Thymus (tissue), 11 donors: ENCODE measurements at regions not wholly inside any gene's neighbourhood (a gene's known extent, or its start where the extent isn't known, plus 50 kb on each side); places are given as distances from the start of the nearest gene placed in this dataset.
A peak's percentile ranks its signal among the peaks of the same experiment; 100 is the strongest.
"Not testable (repeated sequence)": the region's sequence is repeated elsewhere in the genome, so short reads cannot be mapped to it uniquely, and the experiment has no call there.

Source experiments
- DNase-seq, 9 donors: peaks; one replicate each; pipeline ENCODE4 v3.0.0-alpha.2; 2013; ENCODE audit warnings: low spot score in 9 of 9, low read depth in 6 of 9, missing footprints in 1 of 9
- H3K27ac ChIP-seq, 2 donors: one replicate each; pipeline ENCODE4 v1.5.1; 2013; ENCODE audit warnings: control low read depth in 1 of 2, low read depth in 1 of 2, low read length in 1 of 2, mild to moderate bottlenecking in 1 of 2, moderate library complexity in 1 of 2
- H3K27me3 ChIP-seq, 2 donors: one replicate each; pipeline ENCODE4 v1.5.1; 2013; ENCODE audit warnings: low read length in 1 of 2; ENCODE audit not compliant: control insufficient read depth in 2 of 2, insufficient read depth in 1 of 2
- H3K36me3 ChIP-seq, 2 donors: one replicate each; pipeline ENCODE4 v1.5.1; 2013; ENCODE audit warnings: low read length in 1 of 2, mild to moderate bottlenecking in 1 of 2, moderate library complexity in 1 of 2; ENCODE audit not compliant: control insufficient read depth in 2 of 2, insufficient read depth in 2 of 2
- H3K4me1 ChIP-seq, 2 donors: one replicate each; pipeline ENCODE4 v1.5.1; 2013; ENCODE audit warnings: low read length in 2 of 2; ENCODE audit not compliant: control insufficient read depth in 2 of 2, insufficient read depth in 2 of 2
- H3K4me3 ChIP-seq, 2 donors: one replicate each; pipeline ENCODE4 v1.5.1; 2013; ENCODE audit warnings: low read length in 2 of 2, control low read depth in 1 of 2, mild to moderate bottlenecking in 1 of 2
- H3K9me3 ChIP-seq, 2 donors: one replicate each; pipeline ENCODE4 v1.5.1; 2013; ENCODE audit warnings: low read length in 1 of 2, mild to moderate bottlenecking in 1 of 2; ENCODE audit not compliant: control insufficient read depth in 2 of 2, insufficient read depth in 1 of 2
- WGBS: extraction: QIAGEN DNeasy Blood & Tissue Kit; methylation state at CpG from one replicate; pipeline ENCODE4 v1.1.7; 2013; 5-methylcytosine and 5-hydroxymethylcytosine counted together
- donor health status: healthy.

GRCh38 chr12:56872366-56872765, 61.8 kb downstream of the SDR9C7 start:
- no peak for DNase-seq
- no peaks in the 10 kb centered on the region for H3K36me3 ChIP-seq
- no peaks in the 10 kb centered on the region for H3K4me1 ChIP-seq
- H3K27me3 ChIP-seq: no peaks in the 10 kb centered on the region
- no peak overlapping the region for H3K4me3 ChIP-seq
- H3K27ac ChIP-seq: no peak overlapping the region
- H3K9me3 ChIP-seq: no peaks in the 10 kb centered on the region

DNA sequence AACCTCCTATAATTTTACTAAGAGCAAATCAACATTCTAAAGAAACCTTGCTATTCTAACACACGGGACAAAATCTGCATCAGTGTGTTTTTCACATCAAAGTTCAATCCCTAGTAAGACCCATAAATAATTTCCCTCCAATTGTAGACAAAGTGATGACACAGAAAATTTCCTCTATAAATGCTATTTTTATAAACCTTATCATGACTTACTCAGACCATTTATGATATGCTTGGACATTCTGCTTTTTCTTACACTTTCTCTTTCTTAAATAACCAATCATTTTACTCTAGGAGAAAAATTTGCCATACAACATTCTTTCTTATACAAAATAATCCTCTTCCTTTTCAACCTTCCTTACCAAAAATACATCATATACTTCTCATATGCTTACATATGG, 67.0 kb downstream of the SDR9C7 start:
- H3K9me3 ChIP-seq: peaks cover 1 to 20% of the 10 kb centered on the region in 2 donors
- no peak overlapping the region for H3K4me3 ChIP-seq
- no peaks in the 10 kb centered on the region for H3K36me3 ChIP-seq
- DNase-seq: no peak
- H3K27ac ChIP-seq: no peak overlapping the region
- 57% methylated on average over 1 of the region's 1 CpG for WGBS
- no peaks in the 10 kb centered on the region for H3K4me1 ChIP-seq
- H3K27me3 ChIP-seq: no peaks in the 10 kb centered on the region

DNA sequence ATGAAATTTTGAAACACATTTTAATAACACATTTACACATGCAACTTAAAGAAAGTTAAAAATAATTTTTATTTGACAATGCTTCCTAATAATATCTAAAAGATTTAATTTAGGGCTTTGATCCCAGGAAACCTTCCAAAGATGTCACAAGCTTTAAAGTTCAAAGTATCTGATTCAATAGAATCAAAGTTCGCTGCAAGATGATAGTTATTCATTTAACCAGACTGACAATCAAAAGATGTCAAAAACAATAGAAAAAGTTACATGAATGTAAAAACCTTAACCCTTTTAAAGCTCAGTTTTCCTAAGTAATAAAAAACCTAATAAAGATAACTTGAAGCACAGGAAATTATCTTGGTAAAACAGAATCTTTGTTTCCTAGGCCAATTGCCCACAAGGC, 67.7 kb downstream of the SDR9C7 start:
- H3K27ac ChIP-seq: no peak overlapping the region
- no peaks in the 10 kb centered on the region for H3K36me3 ChIP-seq
- 41% methylated on average over 1 of the region's 1 CpG for WGBS
- H3K4me3 ChIP-seq: no peak overlapping the region
- peaks cover 1 to 20% of the 10 kb centered on the region in 2 donors for H3K9me3 ChIP-seq
- no peak for DNase-seq
- H3K4me1 ChIP-seq: no peaks in the 10 kb centered on the region
- H3K27me3 ChIP-seq: no peaks in the 10 kb centered on the region

DNA sequence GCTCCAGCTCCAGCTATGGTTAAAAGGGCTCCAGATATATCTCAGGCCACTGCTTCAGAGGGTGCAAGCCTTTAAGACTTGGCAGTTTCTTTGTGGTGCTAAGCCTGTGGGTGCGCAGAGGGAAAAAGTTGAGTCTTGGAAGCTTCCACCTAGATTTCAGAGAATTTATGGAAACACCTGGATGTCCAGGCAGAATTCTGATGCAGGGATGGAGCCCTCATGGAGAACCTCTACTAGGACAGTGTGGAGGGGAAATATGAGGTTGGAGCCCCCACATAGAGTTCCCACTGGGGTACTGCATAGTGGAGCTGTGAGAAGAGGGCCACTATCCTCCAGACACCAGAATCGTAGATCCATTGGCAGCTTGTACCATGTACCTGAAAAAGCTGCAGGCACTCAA, 69.9 kb downstream of the SDR9C7 start:
- Histone ChIP-seq H3K27ac (no peak overlapping the region), H3K9me3 (peaks cover 1 to 20% of the 10 kb centered on the region in 2 donors), H3K27me3 (no peaks in the 10 kb centered on the region), H3K4me1 (no peaks in the 10 kb centered on the region), H3K36me3 (no peaks in the 10 kb centered on the region), H3K4me3 (no peak overlapping the region)
- no peak for DNase-seq
- 75% methylated on average over 2 of the region's 2 CpGs for WGBS

DNA sequence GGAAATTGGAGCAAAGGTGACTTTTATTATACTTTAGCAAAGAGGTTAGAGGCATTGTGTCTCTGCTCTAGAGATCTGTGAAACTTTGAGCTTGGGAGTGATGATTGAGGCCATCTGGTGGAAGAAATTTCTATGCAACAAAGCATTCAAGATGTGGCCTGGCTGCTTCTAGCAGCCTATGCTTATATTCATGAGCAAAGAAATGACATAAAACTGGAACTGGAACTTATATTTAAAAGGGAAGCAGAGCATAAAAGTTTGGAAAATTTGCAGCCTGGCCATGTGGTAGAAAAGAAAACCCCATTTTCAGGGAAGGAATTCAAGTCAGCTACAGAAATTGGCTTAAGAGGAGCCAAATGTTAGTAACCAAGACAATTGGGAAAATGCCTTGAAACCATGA, 70.4 kb downstream of the SDR9C7 start:
- Histone ChIP-seq H3K36me3 (no peaks in the 10 kb centered on the region), H3K27me3 (no peaks in the 10 kb centered on the region), H3K27ac (no peak overlapping the region), H3K9me3 (peaks cover 1 to 20% of the 10 kb centered on the region in 2 donors), H3K4me3 (no peak overlapping the region), H3K4me1 (no peaks in the 10 kb centered on the region)
- no peak for DNase-seq

DNA sequence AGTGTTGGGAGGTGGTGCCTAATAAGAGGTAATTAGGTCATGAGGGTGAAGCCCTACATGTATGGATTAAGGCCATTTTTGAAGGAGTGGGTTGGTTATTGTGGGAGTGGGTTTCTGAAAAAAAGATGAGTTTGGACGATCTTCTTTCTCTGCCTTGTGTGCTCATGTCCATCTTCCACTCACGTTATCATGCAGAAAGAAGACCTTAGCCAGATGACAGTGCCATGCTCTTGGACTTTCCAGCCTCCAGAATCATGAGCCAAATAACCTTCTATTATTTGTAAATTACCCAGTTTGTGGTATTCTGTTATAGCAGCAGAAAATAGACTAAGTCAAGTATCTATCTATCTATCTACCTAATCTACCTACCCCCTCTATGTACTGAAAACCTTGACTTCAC, 71.9 kb downstream of the SDR9C7 start:
- Histone ChIP-seq H3K9me3 (peaks cover 1 to 20% of the 10 kb centered on the region in 2 donors), H3K36me3 (no peaks in the 10 kb centered on the region), H3K4me1 (no peaks in the 10 kb centered on the region), H3K27ac (no peak overlapping the region), H3K27me3 (no peaks in the 10 kb centered on the region), H3K4me3 (no peak overlapping the region)
- WGBS: 76% methylated on average over 2 of the region's 2 CpGs
- no peak for DNase-seq

DNA sequence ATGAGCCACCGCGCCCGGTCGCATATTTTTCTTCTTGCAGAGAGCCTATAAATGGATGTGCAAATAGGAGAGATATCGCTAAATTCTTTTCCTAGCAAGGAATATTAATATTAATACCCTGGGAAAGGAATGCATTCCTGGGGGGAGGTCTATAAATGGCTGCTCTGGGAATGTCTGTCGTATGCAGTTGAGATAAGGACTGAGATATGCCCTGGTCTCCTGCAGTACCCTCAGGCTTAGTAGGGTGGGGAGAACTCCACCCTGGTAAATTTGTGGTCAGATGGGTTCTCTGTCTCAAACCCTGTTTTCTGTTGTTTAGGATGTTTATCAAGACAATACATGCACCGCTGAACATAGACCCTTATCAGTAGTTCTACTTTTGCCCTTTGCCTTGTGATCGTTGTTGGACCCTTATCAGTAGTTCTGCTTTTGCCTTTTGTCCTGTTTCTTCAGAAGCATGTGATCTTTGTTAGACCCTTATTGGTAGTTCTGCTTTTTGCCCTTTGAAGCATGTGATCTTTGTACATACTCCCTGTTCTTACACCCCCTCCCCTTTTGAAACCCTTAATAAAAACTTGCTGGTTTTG, 80.7 kb downstream of the SDR9C7 start:
- not testable (repeated sequence) for H3K27ac ChIP-seq, H3K27me3 ChIP-seq, H3K4me1 ChIP-seq, DNase-seq, H3K4me3 ChIP-seq, H3K9me3 ChIP-seq, H3K36me3 ChIP-seq
- WGBS: 81% methylated on average over 8 of the region's 8 CpGs

DNA sequence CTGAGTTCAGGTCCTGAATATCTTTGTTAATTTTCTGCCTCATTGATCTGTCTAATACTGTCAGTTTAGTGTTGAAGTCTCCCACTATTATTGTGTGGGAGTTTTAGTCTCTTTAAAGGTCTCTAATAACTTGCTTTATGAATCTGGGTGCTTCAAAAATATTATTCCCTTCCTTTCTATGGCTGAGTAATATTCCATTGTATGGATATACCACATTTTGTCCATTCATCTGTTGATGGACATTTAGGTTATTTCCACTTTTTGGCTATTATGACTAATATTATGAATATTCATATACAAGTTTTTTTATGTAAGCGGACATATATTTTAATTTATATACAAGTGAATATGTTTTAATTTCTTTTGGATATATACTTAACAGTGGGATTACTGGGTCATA, 82.7 kb downstream of the SDR9C7 start:
- H3K4me3 ChIP-seq: no peak overlapping the region
- H3K36me3 ChIP-seq: no peaks in the 10 kb centered on the region
- H3K27me3 ChIP-seq: no peaks in the 10 kb centered on the region
- no peak overlapping the region for H3K27ac ChIP-seq
- no peaks in the 10 kb centered on the region for H3K4me1 ChIP-seq
- WGBS: 99% methylated on average over 1 of the region's 1 CpG
- no peaks in the 10 kb centered on the region for H3K9me3 ChIP-seq
- no peak for DNase-seq

DNA sequence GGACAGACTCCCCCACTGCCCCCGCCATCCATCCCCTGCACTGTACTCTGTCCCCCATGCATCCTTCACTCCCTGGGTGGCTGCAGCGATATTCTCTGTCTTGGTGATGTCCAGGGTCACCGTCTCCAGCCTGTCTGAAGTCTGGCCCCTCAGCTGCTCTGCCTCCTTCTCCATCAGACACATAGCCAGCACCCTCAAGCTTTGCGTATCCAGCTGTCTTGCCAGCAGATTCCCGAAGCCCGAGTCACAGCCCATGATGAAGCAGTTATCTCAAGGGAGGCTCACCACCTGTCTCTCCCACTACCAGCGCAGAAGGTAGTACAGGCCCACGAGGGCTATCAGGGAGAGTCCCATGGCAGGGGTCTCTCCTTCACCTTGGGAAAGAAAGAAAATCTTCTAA, 77.8 kb downstream of the HSD17B6 start:
- H3K4me1 ChIP-seq: peaks cover 0 to 12% of the 10 kb centered on the region in 2 donors
- 94% methylated on average over 8 of the region's 8 CpGs for WGBS
- H3K27me3 ChIP-seq: peaks cover 0 to 2% of the 10 kb centered on the region in 2 donors
- no peaks in the 10 kb centered on the region for H3K36me3 ChIP-seq
- no peaks in the 10 kb centered on the region for H3K9me3 ChIP-seq
- no peak overlapping the region for H3K27ac ChIP-seq
- H3K4me3 ChIP-seq: no peak overlapping the region
- DNase-seq: no peak

DNA sequence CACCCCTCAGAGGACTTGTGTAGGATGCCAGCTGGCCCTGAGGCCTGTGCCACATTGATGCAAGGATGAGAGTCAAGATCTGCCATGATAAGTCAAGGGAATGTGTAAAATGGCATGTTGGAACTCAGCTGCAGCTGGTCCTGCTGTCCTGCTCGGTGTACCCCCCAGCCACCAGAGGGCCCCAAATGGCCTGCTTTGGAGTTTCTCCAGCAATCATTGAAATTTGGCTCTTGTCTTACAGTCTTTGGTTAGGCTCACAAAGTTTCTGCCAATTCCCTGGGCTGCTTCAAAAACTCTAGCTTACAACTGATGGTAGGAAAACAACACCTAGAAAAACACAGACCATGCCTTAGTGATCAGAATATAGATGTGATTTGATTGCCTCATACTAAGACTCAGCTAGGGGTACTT, 76.8 kb downstream of the HSD17B6 start:
- peak in 7 of 9 donors; percentile 7 to 65 (median 15) for DNase-seq
- H3K27me3 ChIP-seq: peaks cover 0 to 2% of the 10 kb centered on the region in 2 donors
- no peak overlapping the region for H3K27ac ChIP-seq

More for the DNA sequence above, 76.8 kb downstream of the HSD17B6 start:
- Histone ChIP-seq H3K9me3 (no peaks in the 10 kb centered on the region), H3K4me1 (peaks cover 0 to 12% of the 10 kb centered on the region in 2 donors), H3K4me3 (no peak overlapping the region), H3K36me3 (no peaks in the 10 kb centered on the region)
- 13% methylated on average over 1 of the region's 1 CpG for WGBS
